ENCODE measurements at regions not wholly inside any gene's neighbourhood (a gene's known extent, or its start where the extent isn't known, plus 50 kb on each side); places are given as distances from the start of the nearest gene placed in this dataset.

GRCh38 chr20:60870040-60870439 lies 382.0 kb upstream of the CDH4 start:
- no peak for DNase-seq

DNA sequence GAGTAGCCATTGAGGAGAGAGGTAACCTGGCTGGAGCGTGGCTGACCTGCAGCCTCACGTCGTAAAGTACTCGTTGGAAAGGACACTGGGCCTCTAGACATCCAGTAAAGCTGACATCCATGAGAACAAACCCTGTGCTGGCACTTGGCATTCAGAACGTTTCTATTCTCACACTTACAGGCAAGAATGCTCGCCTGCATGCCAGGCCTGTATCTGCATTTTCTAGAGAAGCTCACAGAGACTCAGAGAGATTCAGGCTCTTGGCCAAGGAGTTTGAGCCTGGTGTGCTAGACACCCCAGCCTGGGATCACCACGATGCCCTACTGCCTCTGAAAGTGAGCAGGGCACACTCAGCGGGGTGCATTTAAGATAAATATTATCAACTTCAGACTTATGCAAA lies 379.8 kb upstream of the CDH4 start:
- no peak for DNase-seq

GRCh38 chr20:60877071-60877857 lies 374.8 kb upstream of the CDH4 start:
- no peak for DNase-seq

GRCh38 chr20:60882836-60883235 lies 369.2 kb upstream of the CDH4 start:
- no peak for DNase-seq

- no peak for DNase-seq
Measured at GRCh38 chr20:60883496-60883895, 368.6 kb upstream of the CDH4 start.

GRCh38 chr20:60884277-60884676 lies 367.8 kb upstream of the CDH4 start:
- DNase-seq, result no peak

DNA sequence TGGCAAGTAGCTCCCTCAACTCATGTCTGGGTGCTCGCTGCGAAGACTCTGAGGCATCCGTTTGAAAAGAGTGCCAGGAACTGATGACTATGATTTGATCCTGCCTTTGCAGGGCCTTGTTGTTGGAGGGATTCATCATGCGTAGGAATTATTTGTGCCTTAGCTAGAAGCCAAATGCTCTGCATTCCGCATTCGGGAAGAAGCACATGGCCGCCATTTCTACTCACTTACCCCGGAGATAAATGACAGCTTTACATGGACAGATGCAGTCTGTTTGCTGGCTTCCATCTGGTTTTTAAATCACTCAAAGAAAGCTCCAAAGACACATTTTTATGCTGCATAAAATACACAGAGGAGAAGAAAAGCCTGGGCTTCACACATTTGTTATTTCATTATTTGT lies 363.3 kb upstream of the CDH4 start:
- no peak for DNase-seq

DNA sequence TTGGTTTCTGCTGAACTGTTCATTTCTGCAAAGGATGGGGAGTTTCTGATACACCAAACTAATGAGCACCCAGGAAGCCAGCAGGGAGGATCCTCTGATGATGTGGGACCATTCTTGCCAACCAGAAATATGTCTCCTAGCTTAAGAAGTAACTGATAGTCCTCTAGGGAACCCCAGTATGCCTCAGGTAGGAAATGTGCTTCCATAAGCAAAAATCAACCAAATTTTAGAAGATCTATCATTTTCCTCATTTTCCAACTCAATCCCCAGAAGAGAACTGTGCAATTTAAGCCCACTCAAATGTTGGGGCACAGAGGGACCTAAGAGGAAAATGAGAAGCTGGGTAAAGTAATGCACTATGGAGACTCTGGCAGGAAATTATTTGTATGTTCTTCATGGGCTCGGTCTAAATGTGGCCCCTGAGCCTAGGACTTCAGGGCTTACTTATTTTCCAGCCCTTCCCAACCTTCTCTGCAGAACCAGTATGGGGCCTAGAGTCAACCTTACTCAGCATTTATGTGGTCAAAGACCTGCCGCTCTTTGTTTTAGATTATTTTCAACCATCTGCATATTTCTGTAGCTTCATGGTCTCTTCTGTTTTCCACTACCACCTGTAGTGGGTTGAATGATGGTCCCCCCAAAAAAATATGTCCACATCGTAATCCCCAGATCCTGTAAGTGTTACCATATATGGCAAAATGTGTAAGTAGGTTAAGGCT lies 359.8 kb upstream of the CDH4 start:
- DNase-seq, result no peak

GRCh38 chr20:60894091-60894490 lies 358.0 kb upstream of the CDH4 start:
- no peak for DNase-seq

GRCh38 chr20:60895363-60896079 lies 356.5 kb upstream of the CDH4 start:
- no peak for DNase-seq

GRCh38 chr20:60897976-60898375 lies 354.1 kb upstream of the CDH4 start:
- no peak for DNase-seq

GRCh38 chr20:60899320-60899719 lies 352.7 kb upstream of the CDH4 start:
- no peak for DNase-seq

DNA sequence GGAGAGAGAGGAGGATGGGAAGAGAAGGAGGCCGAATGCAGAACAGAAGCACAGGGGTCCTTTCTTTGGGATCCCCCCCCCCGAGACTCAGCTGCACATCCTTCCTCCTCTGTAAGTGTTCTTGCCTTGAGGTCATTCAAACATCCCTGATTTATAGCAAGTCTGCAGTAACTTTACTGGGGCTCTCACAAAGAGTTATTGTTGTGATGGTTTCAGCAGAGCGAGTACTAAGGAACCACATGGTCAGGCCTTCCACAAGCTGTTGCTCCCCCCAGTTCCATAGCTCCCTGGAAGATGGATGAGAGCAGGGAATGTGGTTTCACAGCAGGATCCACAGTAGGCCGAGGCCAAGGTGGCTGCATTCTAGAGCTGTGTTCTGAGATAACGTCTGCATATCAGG lies 351.4 kb upstream of the CDH4 start:
- no peak for DNase-seq

DNA sequence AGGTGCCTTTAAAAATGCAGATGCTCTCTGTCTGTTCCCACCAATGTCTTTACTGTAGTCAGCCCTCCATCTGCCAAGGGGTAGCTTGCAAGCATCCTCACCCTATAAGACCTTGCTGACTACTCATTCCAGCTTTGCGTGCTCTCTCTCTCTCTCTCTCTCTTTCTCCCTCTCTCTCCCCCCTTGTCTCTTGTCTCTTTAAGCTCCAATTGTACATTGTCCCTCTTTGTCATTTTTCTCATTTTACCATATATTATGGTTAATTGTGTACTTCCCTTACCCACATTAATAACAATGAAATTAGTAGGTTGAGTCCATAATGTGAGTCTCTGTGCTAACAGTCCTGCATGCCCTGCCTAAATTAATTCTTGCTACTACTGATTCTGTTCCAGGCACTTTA lies 350.2 kb upstream of the CDH4 start:
- no peak for DNase-seq

GRCh38 chr20:60903325-60903971 lies 348.6 kb upstream of the CDH4 start:
- DNase-seq, result no peak

GRCh38 chr20:60904730-60905129 lies 347.3 kb upstream of the CDH4 start:
- DNase-seq, result no peak

DNA sequence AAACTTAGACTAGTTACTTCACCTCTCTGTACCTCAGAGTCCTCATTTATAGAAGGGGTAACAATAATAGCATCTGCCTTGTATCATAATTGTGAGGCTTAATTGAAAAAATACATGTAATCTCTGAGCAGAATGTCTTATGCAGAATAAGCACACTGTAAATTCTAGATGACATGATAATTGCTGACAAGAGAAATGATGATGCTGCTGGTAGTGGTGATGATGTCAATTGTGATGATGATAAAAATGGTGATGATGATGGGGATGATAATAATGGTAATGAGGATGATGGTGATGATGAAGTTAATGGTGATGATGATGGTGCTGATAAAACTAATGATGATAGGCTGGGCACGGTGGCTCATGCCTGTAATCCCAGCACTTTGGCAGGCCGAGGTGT lies 346.1 kb upstream of the CDH4 start:
- no peak for DNase-seq

DNA sequence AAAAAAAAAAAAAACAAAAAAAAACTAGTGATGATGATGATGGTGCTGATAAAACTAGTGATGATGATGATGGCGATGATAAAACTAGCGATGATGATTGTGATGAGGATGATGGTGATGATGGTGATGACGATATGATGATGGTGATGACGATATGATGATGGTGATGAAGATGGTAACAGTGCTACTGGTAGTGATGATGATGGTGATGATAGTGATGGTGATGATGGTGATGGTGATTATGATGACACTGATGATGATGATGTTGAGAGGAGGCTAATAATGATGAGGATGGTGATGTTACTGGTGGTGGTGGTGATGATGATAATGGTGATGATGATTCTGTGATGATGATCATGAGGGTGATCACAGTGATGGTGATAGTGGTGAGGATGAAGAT lies 345.5 kb upstream of the CDH4 start:
- no peak for DNase-seq

DNA sequence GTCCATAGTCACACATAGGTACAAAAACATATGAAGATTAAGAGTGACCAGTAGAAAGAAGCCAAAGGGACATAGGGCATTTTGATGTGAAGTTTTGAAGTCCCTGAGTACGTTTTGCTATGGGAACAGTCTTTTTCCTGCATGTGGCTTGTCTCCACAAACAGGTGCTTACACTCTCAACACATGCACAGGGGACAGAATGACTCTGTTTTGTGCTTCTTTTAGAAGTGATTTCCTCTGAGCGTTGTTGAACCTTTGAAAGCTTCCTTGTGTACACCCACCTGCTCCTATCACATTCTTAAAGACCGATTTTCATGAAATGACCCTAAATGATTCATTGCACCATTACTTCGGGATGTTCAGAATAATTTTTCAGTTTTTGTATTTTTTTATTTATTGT lies 338.8 kb upstream of the CDH4 start:
- no peak for DNase-seq

DNA sequence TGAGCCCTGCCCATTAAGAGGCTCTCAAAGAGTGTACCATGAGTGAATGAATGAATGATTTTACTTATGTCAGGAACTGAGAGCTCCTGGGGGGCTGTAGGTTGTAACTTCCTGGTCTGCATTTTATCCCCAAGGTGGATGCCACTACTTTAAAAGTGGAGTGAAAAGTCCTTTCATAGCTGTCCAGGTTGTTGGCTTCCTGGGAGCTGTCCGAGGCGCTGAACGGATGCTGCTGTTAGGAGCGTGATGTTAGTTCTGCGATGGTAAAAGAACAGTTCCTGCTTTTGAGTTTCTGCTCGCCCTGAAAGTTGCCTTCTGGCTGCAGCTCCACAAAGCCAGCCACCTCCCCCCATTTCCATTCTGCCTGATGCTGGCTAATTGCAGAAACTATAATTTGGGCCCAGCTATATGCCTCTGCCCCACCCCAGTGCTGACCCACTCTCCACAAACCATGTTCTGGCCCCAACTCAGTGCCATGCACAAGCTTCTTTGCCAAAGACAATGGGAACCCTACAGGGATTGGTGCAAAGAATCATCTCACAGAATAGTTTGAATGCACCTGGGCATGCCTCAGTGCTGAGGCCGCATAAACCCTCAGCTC lies 330.9 kb upstream of the CDH4 start:
- no peak for DNase-seq

DNA sequence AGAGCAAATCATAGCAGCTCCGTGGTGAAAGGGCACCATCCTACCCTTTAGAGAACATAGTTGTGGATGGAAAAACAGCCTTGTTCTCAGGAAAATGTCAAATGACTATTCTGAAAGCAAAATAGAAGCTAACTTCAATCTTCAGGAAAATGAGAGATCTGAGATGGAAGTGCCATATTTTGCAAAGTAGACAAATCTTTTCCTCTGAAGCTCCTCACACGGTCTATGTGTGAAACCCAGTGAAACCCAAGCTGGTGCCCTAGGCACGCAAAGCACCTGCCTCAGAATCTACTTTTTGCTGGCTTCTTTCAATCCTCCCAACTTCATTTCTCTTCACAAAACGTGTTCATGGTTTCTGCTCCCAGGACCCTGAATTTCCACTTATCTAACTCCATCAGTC lies 325.2 kb upstream of the CDH4 start:
- DNase-seq, result no peak

GRCh38 chr20:60928341-60928740 lies 323.7 kb upstream of the CDH4 start:
- no peak for DNase-seq

All from effector CD4-positive, alpha-beta T cell (primary cell).